ENCODE measurements at regions not wholly inside any gene's neighbourhood (a gene's known extent, or its start where the extent isn't known, plus 50 kb on each side); places are given as distances from the start of the nearest gene placed in this dataset.

GRCh38 chr16:52948946-52949345 lies 103.8 kb downstream of the CHD9NB start:
- TF ChIP-seq CTCF (conservative IDR thresholded peaks at IDR 0.05): no peak
- TF ChIP-seq EZH2 (IDR thresholded peaks at IDR 0.05; ENCODE audit: low read depth): no peak

Data from PC-9 (cell line).